ENCODE measurements at regions not wholly inside any gene's neighbourhood (a gene's known extent, or its start where the extent isn't known, plus 50 kb on each side); places are given as distances from the start of the nearest gene placed in this dataset.

DNA sequence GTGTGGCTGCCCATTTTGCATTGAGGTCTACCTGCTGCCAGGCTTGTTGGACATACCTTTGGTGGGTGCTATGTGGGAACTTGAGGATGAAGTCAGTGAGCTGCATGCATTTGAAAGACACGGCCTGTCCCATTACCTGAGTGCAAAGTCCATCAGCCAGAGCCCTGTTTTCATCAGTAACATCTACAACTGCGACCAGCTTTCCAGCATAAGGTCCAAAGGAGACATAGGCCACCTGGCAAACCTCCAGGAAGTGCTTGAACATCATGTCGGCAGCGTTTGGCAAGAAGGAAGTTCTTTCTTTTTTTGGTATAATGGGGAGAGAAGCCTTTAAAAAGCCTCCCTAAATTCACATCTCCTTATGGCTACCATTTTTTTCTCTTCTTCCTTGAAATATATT is 143.1 kb downstream of the FAM161A start:
- ATAC-seq, result no peak
- TF ChIP-seq, protein P1, sequence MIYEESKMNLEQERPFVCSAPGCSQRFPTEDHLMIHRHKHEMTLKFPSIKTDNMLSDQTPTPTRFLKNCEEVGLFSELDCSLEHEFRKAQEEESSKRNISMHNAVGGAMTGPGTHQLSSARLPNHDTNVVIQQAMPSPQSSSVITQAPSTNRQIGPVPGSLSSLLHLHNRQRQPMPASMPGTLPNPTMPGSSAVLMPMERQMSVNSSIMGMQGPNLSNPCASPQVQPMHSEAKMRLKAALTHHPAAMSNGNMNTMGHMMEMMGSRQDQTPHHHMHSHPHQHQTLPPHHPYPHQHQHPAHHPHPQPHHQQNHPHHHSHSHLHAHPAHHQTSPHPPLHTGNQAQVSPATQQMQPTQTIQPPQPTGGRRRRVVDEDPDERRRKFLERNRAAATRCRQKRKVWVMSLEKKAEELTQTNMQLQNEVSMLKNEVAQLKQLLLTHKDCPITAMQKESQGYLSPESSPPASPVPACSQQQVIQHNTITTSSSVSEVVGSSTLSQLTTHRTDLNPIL (CRISPR knock-in tag; IDR thresholded peaks at IDR 0.05; ENCODE audit: low read depth), result no peak
- no peak for TF ChIP-seq ESRRG (CRISPR knock-in tag; IDR thresholded peaks at IDR 0.05)
- no peak for TF ChIP-seq ZC3H10 (CRISPR knock-in tag; IDR thresholded peaks at IDR 0.05)
- TF ChIP-seq BACH2 (CRISPR knock-in tag; IDR thresholded peaks at IDR 0.05; ENCODE audit: borderline replicate concordance), result no peak

DNA sequence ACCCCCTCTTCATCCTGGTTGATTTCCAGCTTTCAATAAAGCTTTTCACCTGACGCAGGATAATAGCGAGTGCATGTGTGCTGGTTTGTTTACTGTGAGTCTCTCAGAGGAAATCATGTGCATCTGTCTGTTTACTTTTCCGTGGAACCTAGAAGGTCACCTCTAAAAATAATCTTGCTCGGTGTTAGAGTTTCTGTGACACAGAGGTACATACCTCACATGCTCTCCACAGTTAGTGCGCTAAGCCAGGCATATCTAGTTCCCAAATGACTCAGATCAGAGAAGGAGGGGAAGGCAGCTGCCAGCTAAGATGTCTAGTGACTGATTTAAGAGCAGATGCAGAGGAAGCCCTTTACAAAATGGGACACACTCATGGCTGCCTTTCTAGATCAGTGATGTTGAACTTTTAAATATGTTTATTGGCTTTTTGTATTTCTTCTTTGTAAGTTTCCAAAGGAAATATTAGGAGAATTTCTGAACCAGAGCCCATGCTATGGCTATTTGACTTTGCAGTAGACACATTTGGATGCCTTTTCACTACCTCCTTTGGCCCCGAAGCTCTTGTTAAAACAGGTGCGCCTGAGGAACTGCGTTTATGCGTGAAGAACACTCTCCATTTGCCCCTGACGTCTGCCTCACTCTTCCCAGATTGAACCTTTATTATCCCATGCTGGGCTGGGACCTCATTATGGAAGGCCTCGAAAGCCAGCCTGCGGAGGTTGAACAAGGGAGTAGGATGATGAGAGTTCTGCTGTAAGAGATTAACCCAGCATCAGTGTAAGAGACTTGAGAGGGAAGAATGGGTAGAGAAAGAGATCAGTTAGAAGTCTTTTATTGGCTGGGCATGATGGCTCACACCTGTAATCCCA is 145.6 kb downstream of the FAM161A start:
- TF ChIP-seq PPARA (CRISPR knock-in tag; IDR thresholded peaks at IDR 0.05; ENCODE audit: borderline replicate concordance) (no peak), ZNF8 (CRISPR knock-in tag; IDR thresholded peaks at IDR 0.05) (no peak), ZNF70 (CRISPR knock-in tag; IDR thresholded peaks at IDR 0.05) (no peak), GLIS3 (CRISPR knock-in tag; IDR thresholded peaks at IDR 0.05) (no peak), ESRRG (CRISPR knock-in tag; IDR thresholded peaks at IDR 0.05) (no peak), ISL1 (CRISPR knock-in tag; IDR thresholded peaks at IDR 0.05) (no peak), SNAI2 (CRISPR knock-in tag; IDR thresholded peaks at IDR 0.05) (no peak), BACH2 (CRISPR knock-in tag; IDR thresholded peaks at IDR 0.05; ENCODE audit: borderline replicate concordance) (no peak), RARB (CRISPR knock-in tag; IDR thresholded peaks at IDR 0.05) (no peak), ZFP30 (CRISPR knock-in tag; IDR thresholded peaks at IDR 0.05) (no peak), ZC3H10 (CRISPR knock-in tag; IDR thresholded peaks at IDR 0.05) (no peak), TCF4 (CRISPR knock-in tag; IDR thresholded peaks at IDR 0.05; ENCODE audit: borderline replicate concordance) (no peak), PATZ1 (CRISPR knock-in tag; IDR thresholded peaks at IDR 0.05; ENCODE audit: borderline replicate concordance) (no peak), ZFP3 (CRISPR knock-in tag; IDR thresholded peaks at IDR 0.05) (no peak), TSHZ2 (CRISPR knock-in tag; IDR thresholded peaks at IDR 0.05) (no peak), ARNTL (CRISPR knock-in tag; IDR thresholded peaks at IDR 0.05; ENCODE audit: borderline replicate concordance, low read depth) (no peak)
- TF ChIP-seq, protein P2, sequence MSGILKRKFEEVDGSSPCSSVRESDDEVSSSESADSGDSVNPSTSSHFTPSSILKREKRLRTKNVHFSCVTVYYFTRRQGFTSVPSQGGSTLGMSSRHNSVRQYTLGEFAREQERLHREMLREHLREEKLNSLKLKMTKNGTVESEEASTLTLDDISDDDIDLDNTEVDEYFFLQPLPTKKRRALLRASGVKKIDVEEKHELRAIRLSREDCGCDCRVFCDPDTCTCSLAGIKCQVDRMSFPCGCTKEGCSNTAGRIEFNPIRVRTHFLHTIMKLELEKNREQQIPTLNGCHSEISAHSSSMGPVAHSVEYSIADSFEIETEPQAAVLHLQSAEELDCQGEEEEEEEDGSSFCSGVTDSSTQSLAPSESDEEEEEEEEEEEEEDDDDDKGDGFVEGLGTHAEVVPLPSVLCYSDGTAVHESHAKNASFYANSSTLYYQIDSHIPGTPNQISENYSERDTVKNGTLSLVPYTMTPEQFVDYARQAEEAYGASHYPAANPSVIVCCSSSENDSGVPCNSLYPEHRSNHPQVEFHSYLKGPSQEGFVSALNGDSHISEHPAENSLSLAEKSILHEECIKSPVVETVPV (CRISPR knock-in tag; IDR thresholded peaks at IDR 0.05), result no peak
- TF ChIP-seq, protein P1 (CRISPR knock-in tag; IDR thresholded peaks at IDR 0.05; ENCODE audit: low read depth), result no peak
- peak; percentile 95 for ATAC-seq

GRCh38 chr2:61705625-61706024 is 148.2 kb downstream of the FAM161A start:
- no peak for TF ChIP-seq ZFP3 (CRISPR knock-in tag; IDR thresholded peaks at IDR 0.05)
- TF ChIP-seq SNAI2 (CRISPR knock-in tag; IDR thresholded peaks at IDR 0.05), result no peak
- no peak for TF ChIP-seq PATZ1 (CRISPR knock-in tag; IDR thresholded peaks at IDR 0.05; ENCODE audit: borderline replicate concordance)
- no peak for TF ChIP-seq GLIS3 (CRISPR knock-in tag; IDR thresholded peaks at IDR 0.05)
- no peak for TF ChIP-seq CSDC2 (CRISPR knock-in tag; IDR thresholded peaks at IDR 0.05)
- TF ChIP-seq PPARA (CRISPR knock-in tag; IDR thresholded peaks at IDR 0.05; ENCODE audit: borderline replicate concordance), result no peak
- TF ChIP-seq, protein P2 (CRISPR knock-in tag; IDR thresholded peaks at IDR 0.05), result no peak
- no peak for TF ChIP-seq BACH2 (CRISPR knock-in tag; IDR thresholded peaks at IDR 0.05; ENCODE audit: borderline replicate concordance)
- no peak for TF ChIP-seq ZFP30 (CRISPR knock-in tag; IDR thresholded peaks at IDR 0.05)
- TF ChIP-seq, protein P1 (CRISPR knock-in tag; IDR thresholded peaks at IDR 0.05; ENCODE audit: low read depth), result no peak
- no peak for TF ChIP-seq RARB (CRISPR knock-in tag; IDR thresholded peaks at IDR 0.05)
- no peak for ATAC-seq

All from SK-N-SH treated with all-trans-retinoic acid at 6 μM for 48 hours (cell line).